HG02852 (cell line): ENCODE measurements at regions not wholly inside any gene's neighbourhood (a gene's known extent, or its start where the extent isn't known, plus 50 kb on each side); places are given as distances from the start of the nearest gene placed in this dataset.

Experiments used
- ATAC-seq: cut with Tn5 transposase; IDR thresholded peaks from one replicate; pipeline ENCODE4 v1.9.1; 2021; ENCODE audit warnings: mild to moderate bottlenecking, moderate library complexity; ENCODE audit not compliant: unreplicated experiment

GRCh38 chr18:42604820-42605219 lies 510.7 kb downstream of the RIT2 start:
- ATAC-seq = no peak

DNA sequence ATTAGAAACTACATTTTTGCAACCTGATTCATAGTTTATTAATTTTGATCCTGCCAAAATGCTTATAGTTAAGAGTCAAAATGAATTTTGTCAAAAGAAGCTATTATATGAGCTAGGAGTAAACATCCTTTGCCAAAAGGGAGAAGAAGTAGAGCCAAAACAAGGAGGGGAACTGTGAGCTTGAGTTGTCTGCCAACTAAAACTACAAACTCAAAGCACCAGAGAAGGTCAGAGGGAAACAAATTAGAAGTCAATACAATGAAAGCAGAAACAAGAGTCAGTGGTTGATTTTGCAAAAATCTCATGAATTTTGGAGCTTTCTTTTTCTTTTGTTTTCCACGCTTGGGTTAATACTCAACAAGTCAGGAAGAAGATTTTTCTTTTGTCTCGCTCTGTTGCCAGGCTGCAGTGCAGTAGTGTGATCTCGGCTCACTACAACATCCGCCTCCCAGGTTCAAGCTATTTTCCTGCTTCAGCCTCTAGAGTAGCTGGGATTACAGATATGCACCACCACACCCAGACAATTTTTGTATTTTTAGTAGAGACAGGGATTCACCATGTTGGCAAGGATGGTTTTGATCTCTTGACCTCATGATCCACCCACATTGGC lies 508.5 kb downstream of the RIT2 start:
- no peak for ATAC-seq

DNA sequence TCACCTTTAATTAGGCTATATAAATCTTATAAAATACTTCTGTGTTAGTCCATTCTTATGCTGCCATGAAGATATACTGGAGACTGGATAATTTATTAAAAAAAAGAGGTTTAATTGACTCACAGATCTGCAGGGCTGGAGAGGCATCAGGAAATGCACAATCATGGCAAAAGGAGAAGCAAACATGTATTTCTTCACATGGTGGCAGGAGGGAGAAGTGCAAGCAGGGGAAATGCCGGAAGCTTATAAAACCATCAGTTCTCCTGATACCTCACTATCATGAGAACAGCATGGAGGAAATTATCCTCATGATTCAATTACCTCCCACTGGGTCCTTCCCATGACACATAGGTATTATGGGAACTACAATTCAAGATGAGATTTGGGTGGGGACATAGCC lies 504.4 kb downstream of the RIT2 start:
- no peak for ATAC-seq

DNA sequence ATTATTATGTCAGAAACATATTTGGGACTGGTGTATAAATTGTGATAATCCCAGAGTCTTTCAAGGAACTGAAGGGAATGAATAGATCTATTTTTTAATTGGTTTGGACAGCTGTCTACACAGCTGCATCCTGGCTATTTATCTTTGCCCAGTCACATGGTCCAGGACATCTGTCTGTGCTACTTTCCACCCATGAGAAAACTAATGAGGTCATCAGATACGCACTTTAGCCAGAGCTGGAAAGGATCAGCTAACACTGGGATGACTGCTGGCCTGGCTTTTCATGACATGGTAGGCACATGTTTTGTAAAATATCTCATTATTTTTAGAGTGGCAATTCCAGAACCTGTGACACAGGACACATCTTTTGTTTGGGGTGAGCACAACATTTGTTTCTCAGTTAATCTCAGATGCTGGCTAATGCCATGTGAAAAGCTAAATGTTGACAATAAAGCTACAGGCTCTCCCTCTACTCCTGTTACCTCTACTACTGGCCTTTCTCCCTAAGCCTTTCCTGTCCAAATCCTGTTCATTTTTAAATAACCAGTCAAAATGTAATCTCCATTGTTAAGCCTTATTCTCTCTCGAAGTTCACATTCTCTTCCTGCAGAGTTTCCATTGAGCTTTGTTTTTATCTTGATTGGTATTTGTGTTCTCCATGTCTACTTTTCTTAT lies 500.7 kb downstream of the RIT2 start:
- ATAC-seq = no peak

GRCh38 chr18:42617221-42617620 lies 498.3 kb downstream of the RIT2 start:
- no peak for ATAC-seq

- ATAC-seq = no peak
Observed at GRCh38 chr18:42619771-42620170, 495.7 kb downstream of the RIT2 start.

GRCh38 chr18:42620657-42621056 lies 494.8 kb downstream of the RIT2 start:
- ATAC-seq = no peak

- ATAC-seq = no peak
Observed at GRCh38 chr18:42623935-42624334, 491.6 kb downstream of the RIT2 start.

DNA sequence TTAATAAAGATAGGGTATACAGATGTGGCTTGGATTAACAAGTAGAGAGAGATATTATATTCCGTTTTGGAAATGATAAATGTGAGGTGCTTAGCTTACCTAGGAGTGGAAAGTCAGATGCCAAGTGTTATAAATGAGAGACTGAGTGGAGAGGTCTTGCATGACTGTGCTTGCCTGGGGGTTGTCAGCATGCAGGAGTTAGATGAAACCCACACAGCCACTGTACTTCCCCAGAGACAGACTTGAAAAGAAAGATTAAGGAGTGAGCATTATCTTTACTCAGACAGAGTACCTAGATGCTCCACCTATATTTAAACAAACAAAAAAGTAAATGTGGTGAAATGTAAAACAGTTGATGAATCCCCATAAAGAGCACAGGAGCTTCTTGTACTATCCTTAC lies 482.7 kb downstream of the RIT2 start:
- ATAC-seq = no peak

DNA sequence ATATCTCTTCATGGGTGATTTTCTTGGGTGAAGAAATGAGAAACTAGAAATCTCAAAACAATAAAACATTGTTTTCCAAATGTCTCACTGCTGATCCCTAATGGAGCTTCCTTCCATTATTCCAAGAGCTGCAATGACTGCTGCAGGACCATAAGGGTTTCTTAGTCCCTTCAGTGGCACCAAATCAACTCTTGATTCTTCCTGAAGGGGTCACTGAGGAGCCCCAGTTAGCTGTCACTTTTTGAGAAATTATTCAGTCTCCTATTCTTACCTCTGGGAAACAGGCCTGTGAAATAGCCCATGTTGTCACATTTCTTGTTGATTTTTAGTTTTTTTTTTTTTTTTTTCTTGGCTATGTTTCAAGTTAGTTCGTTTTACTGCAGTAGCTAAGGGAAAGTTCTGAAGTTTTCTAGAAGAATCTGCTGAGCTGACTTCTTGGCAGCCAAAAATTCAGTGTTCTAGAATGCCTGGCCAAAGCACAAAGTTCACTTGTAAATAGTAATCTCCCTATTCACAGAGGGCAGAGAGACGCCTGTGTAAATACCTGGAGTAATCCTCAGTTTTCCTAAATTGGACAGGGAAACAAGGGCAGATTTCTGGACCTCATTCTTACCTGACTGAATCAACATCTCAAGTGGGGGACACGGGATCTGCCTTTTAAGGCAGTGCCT lies 480.0 kb downstream of the RIT2 start:
- ATAC-seq = no peak

DNA sequence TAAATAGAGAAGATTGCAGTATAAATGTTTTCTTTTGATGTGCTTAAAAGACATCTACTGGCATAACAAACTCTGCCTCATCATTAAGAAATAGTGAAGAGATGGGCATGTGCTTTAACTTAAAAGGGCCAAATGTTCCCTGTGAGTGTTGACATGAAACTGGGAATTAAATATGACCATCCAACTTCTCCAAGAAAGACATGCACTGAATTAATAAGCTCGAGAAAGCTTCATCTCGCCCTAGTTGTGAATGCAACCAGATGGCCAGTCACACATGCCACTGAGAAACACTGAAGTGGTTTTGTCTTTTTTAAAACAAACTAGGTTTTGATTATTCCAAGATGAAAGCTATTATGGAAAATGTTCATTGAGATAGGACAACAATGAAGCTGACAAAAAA lies 479.2 kb downstream of the RIT2 start:
- ATAC-seq = no peak

DNA sequence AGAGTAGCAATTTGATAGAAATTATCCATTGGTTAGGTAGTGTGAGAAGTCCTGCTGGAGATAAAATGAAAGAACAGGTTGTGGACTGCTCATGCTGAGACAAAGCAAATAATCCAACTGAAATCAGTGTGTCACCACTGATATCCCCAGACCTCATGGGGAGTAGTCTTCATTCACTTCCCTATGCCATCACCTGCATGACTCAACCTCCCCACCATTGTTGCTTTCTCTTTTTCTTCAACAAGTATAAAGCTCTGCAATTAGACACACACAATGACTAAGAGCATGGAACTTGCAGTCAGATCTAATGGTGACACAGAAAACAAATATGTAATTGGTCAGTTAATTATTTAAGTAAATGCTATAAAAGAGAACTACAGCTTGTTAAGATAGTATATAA lies 475.3 kb downstream of the RIT2 start:
- ATAC-seq = no peak

DNA sequence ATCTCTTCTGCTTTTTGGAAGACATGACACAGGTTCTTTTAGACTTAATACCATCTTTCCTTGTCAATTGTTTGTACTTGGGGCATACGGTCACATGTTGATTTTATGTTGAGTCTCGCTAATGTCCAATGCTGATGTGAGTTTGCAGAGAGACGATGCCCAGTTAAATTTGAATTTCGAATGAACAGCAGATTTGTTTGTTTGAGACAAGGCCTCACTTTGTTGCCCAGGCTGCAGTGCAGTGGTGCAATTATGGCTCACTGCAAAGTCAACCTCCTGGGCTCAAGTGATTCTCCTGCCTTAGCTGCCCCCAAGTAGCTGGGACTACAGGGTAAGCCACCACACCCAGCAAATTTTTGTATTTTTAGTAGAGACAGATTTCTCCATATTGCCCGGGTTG lies 473.5 kb downstream of the RIT2 start:
- ATAC-seq = no peak

- no peak for ATAC-seq
Observed at GRCh38 chr18:42644729-42645131, 470.8 kb downstream of the RIT2 start.

- ATAC-seq = no peak
Observed at GRCh38 chr18:42649331-42650035, 466.0 kb downstream of the RIT2 start.

DNA sequence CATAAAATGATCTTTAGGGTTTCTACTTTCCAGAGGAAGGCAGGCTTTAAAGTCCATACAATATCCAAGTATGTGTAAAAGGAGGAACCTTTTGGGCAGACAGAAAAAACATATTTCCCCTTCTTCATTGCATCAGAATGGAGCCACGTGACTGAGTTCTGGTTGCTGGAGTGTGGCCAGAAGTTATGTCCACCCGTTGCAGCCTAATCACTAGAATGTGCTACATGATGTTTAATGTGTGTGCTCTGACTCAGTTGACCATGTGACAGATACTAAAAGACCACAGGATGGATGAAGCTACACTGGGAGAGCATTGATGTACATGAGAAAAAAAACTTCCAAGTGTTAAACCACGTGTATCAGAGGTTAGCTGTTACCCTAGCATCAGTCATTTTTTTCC lies 460.9 kb downstream of the RIT2 start:
- ATAC-seq = no peak

DNA sequence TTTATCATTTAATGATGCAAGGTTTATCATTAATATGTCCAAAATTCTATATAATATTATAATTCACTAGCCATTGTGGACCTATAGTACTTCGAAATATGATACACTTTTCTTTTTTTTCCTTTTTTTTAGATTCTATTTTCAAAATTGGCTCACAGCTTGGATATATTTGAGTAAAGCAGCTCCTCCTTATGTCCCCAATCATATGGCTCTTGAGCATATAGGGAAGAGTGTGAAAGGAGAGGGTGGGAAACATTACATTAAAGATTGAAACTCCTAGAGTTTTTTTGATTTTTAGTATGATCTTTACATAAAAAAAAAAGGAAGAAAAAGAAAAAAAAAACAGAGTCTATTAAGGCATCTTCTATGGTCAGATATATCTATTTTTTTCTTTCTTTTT lies 457.9 kb downstream of the RIT2 start:
- no peak for ATAC-seq

GRCh38 chr18:42658171-42658570 lies 457.3 kb downstream of the RIT2 start:
- no peak for ATAC-seq

DNA sequence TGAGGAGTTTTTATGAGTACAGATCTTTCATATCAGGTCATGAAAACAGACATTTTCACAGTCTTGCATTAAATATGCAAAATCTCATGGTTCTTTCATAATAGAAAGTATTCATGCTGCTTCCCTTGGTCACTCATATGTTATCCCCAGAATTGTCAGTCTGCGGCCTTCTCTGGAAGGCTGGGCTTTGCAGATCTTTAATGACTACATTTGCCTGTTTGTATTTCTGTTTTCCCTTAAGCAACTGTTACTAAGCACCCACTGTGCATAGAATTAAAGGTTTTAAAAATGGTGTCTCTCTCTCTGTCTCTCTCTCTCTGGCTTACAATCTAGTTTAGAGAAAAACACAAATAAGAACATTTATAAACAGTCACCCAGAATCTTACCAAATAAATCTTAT lies 456.3 kb downstream of the RIT2 start:
- no peak for ATAC-seq

DNA sequence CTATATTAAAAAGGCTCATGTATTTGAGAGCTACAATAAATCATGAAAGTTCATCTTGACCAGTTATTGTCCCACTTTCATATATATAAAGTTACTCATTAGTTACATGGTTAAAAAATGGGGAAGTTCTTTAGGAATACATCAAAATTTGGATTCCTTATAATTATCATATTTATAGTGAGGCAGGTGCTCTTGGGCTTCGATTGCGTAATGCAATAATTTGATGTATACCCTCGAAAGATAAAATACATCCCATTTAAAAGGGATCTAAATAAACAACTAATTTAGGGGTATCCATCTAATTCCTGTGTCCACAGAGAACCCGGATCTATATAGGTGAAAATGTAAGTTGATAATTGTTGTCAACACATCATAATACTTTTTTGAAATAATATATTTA lies 444.6 kb downstream of the RIT2 start:
- ATAC-seq = no peak

- ATAC-seq = no peak
Observed at GRCh38 chr18:42675810-42676209, 439.7 kb downstream of the RIT2 start.

GRCh38 chr18:42683094-42683493 lies 432.4 kb downstream of the RIT2 start:
- no peak for ATAC-seq
